ENCODE measurements at regions not wholly inside any gene's neighbourhood (a gene's known extent, or its start where the extent isn't known, plus 50 kb on each side); places are given as distances from the start of the nearest gene placed in this dataset.
"Not testable (repeated sequence)": the region's sequence is repeated elsewhere in the genome, so short reads cannot be mapped to it uniquely, and the experiment has no call there.

DNA sequence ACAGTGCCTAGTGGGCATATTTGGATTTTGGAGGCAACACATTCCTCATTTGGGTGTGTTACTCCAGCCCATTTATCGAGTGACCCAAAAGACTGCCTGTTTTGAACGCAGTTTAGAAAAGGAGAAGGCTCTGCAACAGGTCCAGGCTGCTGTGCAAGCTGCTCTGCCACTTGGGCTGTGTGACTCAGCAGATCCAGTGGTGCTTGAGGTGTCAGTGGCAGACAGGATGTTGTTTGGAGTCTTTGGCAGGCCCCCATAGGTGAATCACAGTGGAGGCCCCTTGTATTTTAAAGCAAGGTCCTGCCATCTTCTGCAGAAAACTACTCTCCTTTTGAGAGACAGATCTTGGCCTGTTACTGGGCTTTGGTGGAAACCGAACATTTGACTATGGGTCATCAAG is 104.0 kb downstream of the DNAJB9 start:
- DNase-seq (ENCODE audit: low read depth, low spot score); H3K4me3 ChIP-seq (ENCODE audit: low read length): not testable (repeated sequence)

DNA sequence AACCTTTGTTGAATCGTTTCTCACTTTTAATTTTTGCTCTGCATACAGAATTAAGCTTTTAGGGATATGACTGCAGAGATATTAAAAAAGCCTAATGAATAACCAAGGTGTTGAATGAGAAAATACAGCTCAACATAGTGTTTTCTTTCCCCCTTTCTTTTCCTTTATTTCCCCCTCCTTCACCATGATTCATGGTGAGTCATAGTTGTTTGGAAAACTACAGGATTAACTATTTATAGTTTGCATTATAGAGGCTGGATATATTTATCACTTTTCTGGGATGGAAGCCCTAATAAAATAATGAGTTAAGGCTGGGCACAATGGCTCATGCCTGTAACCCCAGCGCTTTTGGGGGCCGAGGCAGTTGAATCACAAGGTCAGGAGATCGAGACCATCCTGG is 115.0 kb downstream of the DNAJB9 start:
- H3K4me3 ChIP-seq (ENCODE audit: low read length): no peak overlapping the region
- DNase-seq (ENCODE audit: low read depth, low spot score): no peak

DNA sequence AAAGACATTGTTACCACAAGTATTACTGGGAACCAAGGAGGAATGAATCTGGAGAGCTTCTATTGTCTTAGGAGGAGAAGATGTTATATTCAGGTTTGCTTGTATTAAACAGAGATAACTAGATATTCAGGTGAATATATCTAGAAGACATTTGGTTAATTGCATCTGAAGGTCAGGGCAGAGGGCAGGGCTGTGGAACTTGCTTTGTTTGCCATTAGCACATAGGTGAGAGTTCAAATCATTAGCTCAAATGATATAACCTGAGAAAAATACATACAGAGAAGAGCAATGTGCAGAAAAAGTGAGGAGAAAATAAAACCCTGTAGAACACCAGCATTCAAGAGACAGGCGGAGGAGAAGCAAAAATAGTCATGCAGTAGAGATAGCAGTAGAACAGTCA is 116.8 kb downstream of the DNAJB9 start:
- DNase-seq (ENCODE audit: low read depth, low spot score): no peak
- no peak overlapping the region for H3K4me3 ChIP-seq (ENCODE audit: low read length)

DNA sequence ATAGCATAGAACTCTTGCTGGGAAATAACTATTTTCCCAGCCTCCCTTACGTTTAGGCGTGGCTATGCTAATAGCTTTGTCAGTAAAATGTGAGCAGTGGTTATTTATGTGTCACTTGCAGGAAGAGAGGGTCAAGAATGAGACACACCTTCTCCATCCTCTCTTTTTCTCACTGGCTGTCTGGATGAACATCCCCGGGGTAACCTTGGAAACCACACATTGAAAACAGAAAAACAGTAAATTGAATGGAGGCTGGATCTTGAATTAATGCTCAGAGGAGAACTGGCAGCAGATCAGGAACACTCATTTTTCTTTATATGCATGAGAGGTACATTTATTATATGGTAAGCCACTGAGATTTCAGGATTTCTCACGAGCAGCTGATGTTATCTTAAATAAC is 127.6 kb downstream of the DNAJB9 start:
- H3K4me3 ChIP-seq (ENCODE audit: low read length): no peak overlapping the region
- DNase-seq (ENCODE audit: low read depth, low spot score): no peak

- no peak for DNase-seq (ENCODE audit: low read depth, low spot score)
- no peak overlapping the region for H3K4me3 ChIP-seq (ENCODE audit: low read length)
These were observed 141.9 kb downstream of the DNAJB9 start for GRCh38 chr7:108711611-108712010.

GRCh38 chr7:108716783-108717182 is 147.1 kb downstream of the DNAJB9 start:
- DNase-seq (ENCODE audit: low read depth, low spot score): no peak
- no peak overlapping the region for H3K4me3 ChIP-seq (ENCODE audit: low read length)

DNA sequence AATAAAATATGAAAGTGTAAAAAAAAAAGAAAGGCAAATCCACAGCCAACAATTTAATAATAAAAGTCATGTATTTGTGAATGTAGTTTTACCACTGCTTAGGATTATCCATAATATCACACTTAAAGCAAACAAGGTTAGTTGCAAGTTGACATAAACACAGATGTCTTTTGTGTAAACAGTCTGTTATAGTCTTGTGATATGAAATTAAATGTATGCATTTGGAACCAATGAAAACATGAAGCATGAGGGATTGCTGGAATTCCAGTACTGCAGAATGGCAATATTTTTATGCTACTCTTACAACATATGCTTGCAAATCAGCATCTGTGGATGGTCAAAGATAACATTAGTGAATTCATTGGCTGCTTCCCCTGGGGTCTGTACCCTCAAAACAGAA is 148.1 kb downstream of the DNAJB9 start:
- no peak overlapping the region for H3K4me3 ChIP-seq (ENCODE audit: low read length)
- DNase-seq (ENCODE audit: low read depth, low spot score): no peak

- no peak for DNase-seq (ENCODE audit: low read depth, low spot score)
These were observed 150.0 kb downstream of the DNAJB9 start for GRCh38 chr7:108719631-108720030.

DNA sequence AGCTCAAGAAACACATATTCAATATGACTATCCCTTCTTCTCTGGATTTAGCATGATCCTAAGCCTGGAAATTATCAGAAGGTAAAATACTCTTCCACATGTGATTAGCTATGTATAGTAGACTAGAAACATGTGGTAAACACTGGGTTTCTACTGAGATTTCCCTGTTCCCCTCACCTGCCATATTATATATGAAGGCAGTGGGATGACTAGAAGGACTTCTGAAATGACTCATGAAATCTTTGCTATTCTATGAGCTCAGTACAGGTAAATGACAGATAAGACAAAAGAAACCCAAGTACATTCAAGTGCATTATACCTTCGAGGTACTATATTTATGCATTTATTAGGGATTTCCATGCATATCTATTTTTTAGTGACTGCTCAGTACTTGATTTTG is 152.9 kb downstream of the DNAJB9 start:
- no peak for DNase-seq (ENCODE audit: low read depth, low spot score)
- H3K4me3 ChIP-seq (ENCODE audit: low read length): no peak overlapping the region

More at GRCh38 chr7:108719631-108720030, 150.0 kb downstream of the DNAJB9 start:
- no peak overlapping the region for H3K4me3 ChIP-seq (ENCODE audit: low read length)

GRCh38 chr7:108723381-108723814 is 153.7 kb downstream of the DNAJB9 start:
- DNase-seq (ENCODE audit: low read depth, low spot score): no peak
- no peak overlapping the region for H3K4me3 ChIP-seq (ENCODE audit: low read length)

- H3K4me3 ChIP-seq (ENCODE audit: low read length): no peak overlapping the region
- no peak for DNase-seq (ENCODE audit: low read depth, low spot score)
These were observed 154.8 kb downstream of the DNAJB9 start for GRCh38 chr7:108724251-108725100.

GRCh38 chr7:108735814-108736213 is 166.1 kb downstream of the DNAJB9 start:
- no peak overlapping the region for H3K4me3 ChIP-seq (ENCODE audit: low read length)
- DNase-seq (ENCODE audit: low read depth, low spot score): no peak

DNA sequence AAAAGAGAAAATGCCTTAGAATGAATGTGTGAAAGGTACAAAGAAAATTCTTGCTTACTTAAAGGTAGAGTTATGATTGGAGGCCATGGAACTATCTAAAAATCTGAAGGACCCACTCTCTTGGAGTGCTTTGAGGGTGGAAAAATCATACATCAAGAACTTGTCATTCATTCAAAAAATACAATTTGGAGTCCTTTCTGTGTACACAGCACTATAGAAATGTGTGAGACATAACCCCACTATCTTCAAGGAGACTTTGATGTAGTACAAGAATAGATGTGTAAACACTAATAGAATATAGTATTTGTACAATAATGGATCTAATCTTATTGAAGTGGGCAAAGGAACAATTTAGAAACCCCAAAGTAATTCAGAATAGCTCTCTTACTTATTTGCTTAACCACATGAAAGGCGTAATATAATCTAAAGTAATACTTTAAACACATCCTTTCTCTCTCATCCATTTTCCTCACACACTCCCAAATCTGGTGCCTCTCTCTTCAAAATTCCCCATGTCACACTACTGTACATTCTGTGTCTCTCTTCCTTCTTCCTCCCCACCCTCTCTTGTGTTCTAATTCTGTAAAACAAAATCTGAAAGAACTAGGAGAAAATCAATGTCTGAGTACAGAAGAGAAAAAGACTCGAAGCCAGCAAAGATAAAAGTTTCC is 166.7 kb downstream of the DNAJB9 start:
- no peak overlapping the region for H3K4me3 ChIP-seq (ENCODE audit: low read length)
- no peak for DNase-seq (ENCODE audit: low read depth, low spot score)

DNA sequence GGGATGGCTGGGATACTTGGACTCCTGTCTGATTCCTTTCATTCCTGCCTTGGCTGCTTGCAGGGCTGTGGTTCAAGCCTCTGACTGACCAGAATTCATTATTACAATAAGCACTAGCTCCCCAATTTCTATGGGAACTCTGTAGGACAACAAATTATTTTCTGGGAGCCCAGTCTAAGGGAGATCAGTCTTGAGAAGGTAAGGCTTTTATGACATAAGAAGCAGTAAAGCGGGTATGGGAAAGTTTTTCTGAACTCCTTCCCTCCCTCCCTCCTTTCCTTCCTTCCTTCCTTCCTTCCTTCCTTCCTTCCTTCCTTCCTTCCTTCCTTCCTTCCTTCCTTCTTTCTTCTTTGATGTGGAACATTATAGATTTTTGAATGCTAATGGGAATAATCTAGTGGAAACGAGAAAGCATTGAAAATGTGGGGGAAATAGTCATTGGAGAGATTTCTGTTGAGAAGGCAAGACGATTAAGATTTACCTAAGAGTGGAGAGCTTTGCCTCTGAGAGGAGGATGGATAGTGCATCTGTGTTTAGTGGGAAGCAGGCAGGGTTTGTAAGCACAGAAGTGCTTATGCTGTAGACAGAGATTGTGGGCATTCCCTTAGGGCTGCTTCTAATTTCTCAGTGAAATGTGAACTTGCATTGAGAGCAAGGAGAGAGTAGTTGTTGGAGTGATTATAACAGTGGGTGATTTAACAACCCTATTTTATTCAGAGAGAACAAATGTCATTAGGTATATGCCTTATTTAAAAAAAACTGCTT is 201.5 kb downstream of the DNAJB9 start:
- no peak overlapping the region for H3K4me3 ChIP-seq (ENCODE audit: low read length)
- DNase-seq (ENCODE audit: low read depth, low spot score): no peak

- no peak overlapping the region for H3K4me3 ChIP-seq (ENCODE audit: low read length)
- no peak for DNase-seq (ENCODE audit: low read depth, low spot score)
These were observed 202.2 kb downstream of the DNAJB9 start for GRCh38 chr7:108771853-108772252.

GRCh38 chr7:108777966-108778365 is 208.3 kb downstream of the DNAJB9 start:
- DNase-seq (ENCODE audit: low read depth, low spot score): no peak
- no peak overlapping the region for H3K4me3 ChIP-seq (ENCODE audit: low read length)

DNA sequence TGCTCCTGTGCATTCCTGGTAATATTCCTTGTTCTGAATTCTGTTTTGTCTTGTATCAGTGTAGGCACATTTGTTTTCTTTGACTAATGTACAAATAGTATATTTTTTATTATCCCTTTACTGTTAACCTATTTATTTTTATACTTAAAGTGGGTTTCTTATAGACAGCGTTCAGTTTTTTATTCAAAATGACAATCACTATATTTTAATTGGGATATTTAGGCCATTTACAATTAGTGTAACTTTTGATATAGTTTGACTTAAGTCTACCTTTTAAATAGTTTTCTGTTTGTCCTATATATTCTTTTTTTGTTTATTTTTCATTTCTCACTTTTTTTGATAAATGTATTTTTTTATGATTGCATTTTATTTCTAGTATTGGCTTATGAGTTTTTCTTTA is 219.8 kb downstream of the DNAJB9 start:
- H3K4me3 ChIP-seq (ENCODE audit: low read length): no peak overlapping the region
- no peak for DNase-seq (ENCODE audit: low read depth, low spot score)

DNA sequence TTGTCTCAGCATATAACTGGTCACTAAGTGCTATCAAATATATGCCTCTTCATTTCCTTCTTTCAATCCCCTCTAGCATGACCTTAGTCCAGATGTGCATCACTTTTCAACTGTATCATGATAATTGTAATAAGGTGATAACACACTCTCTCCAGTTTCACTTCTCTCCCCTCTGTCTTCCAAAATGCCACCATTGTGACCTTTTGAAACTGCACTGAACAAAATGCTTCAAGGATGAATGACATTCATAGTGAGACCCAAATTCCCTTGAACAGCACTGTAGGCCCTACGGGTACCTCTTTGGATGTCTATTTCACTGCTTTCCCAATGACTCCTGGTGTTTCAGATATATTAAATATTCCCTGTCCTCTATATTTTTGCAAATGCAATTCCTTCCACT is 224.8 kb downstream of the DNAJB9 start:
- no peak overlapping the region for H3K4me3 ChIP-seq (ENCODE audit: low read length)
- DNase-seq (ENCODE audit: low read depth, low spot score): no peak

DNA sequence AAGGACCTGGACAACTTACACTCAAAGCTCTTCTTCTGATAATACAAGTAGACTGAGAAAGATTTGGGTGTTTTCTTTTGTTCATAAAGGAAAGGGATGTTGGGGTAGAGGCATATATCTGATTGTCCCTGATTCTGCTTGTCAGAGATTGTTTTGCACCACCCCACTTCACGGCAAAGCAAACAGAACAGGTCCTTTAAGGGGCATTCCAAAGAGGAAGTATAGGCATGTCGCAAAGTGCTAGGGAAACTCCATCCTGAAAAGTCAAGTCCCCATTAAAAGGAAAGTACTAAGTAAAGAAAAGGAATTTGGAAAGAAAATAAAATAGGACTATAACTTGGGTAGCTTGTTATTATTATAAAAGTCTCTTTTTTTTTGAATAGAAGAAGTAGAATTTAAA is 233.0 kb downstream of the DNAJB9 start:
- H3K4me3 ChIP-seq (ENCODE audit: low read length): no peak overlapping the region
- no peak for DNase-seq (ENCODE audit: low read depth, low spot score)

DNA sequence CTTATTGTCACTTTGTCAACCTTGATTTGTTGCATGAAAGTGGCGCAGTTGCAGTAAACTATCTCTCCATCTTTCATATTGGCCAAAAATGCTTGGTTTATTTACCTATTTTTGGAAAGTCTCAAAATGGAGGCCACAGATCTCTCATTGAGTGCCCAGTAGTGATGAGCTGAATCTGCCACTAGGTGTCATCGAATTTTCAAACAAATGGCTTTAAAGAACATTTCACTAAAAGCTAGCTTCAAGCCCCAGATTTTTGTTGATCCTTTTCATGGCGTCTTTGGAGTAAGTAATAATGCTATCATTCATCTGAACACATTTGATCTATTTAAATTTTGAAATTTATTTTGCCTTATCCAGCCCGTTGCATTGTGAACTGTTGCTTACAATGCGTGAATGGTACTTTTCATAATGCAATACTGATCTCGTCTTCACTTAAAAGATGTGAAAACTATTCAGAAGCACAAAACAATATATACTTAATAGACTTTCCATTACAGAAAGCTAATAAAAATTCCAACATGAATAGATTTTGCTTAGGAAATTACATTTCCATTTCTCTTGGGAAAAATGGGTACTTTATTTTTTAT is 236.2 kb downstream of the DNAJB9 start:
- H3K4me3 ChIP-seq (ENCODE audit: low read length): no peak overlapping the region
- peak; percentile 18 for DNase-seq (ENCODE audit: low read depth, low spot score)

All from Jurkat, Clone E6-1 (cell line).